Neural progenitor cell (in vitro differentiated cells): ENCODE measurements at regions not wholly inside any gene's neighbourhood (a gene's known extent, or its start where the extent isn't known, plus 50 kb on each side); places are given as distances from the start of the nearest gene placed in this dataset.

ENCODE experiments used
- EZH2phosphoT487 ChIP-seq: fragments of 200-600 bp; sonication (generic); IDR thresholded peaks from 2 replicates; pipeline ENCODE4 v1.6.1; 2017; ENCODE audit warnings: antibody characterized with exemption
- TF ChIP-seq, protein P1 (sequence below): fragments of 200-600 bp; sonication (generic); IDR thresholded peaks from 2 replicates; pipeline ENCODE4 v1.5.1; 2017; ENCODE audit warnings: antibody characterized with exemption, mild to moderate bottlenecking

GRCh38 chr9:90033028-90033650 is 428.3 kb downstream of the GADD45G start:
- TF ChIP-seq, protein P1, sequence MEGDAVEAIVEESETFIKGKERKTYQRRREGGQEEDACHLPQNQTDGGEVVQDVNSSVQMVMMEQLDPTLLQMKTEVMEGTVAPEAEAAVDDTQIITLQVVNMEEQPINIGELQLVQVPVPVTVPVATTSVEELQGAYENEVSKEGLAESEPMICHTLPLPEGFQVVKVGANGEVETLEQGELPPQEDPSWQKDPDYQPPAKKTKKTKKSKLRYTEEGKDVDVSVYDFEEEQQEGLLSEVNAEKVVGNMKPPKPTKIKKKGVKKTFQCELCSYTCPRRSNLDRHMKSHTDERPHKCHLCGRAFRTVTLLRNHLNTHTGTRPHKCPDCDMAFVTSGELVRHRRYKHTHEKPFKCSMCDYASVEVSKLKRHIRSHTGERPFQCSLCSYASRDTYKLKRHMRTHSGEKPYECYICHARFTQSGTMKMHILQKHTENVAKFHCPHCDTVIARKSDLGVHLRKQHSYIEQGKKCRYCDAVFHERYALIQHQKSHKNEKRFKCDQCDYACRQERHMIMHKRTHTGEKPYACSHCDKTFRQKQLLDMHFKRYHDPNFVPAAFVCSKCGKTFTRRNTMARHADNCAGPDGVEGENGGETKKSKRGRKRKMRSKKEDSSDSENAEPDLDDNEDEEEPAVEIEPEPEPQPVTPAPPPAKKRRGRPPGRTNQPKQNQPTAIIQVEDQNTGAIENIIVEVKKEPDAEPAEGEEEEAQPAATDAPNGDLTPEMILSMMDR = no peak
- no peak for TF ChIP-seq EZH2phosphoT487
